ENCODE measurements at regions not wholly inside any gene's neighbourhood (a gene's known extent, or its start where the extent isn't known, plus 50 kb on each side); places are given as distances from the start of the nearest gene placed in this dataset.

GRCh38 chr5:2191972-2192371, 309.2 kb upstream of the IRX4 start:
- Histone ChIP-seq H3K4me1 (ENCODE audit: insufficient read depth, low read length) (no peaks in the 10 kb centered on the region), H3K36me3 (ENCODE audit: insufficient read depth, low read length) (no peaks in the 10 kb centered on the region), H3K4me3 (ENCODE audit: low read depth in 1 of 2, low read length in 2 of 2) (no peak overlapping the region), H3K9me3 (ENCODE audit: insufficient read depth, low read length, severe bottlenecking) (no peaks in the 10 kb centered on the region), H3K27me3 (ENCODE audit: insufficient read depth, low read length, poor library complexity) (peaks cover 3% of the 10 kb centered on the region), H3K79me2 (ENCODE audit: insufficient read depth, low read length) (no peaks in the 10 kb centered on the region), H3K9ac (ENCODE audit: low read depth, low read length) (no peak overlapping the region), H4K20me1 (ENCODE audit: insufficient read depth, low read length) (no peaks in the 10 kb centered on the region), H2AFZ (ENCODE audit: low read depth, low read length) (no peak overlapping the region), H3K27ac (ENCODE audit: low read length) (no peak overlapping the region), H3K4me2 (ENCODE audit: insufficient read depth, low read length) (no peak overlapping the region)
- ATAC-seq (ENCODE audit: insufficient read depth, low read depth) = no peak
- no peak for DNase-seq
- TF ChIP-seq, protein P1, sequence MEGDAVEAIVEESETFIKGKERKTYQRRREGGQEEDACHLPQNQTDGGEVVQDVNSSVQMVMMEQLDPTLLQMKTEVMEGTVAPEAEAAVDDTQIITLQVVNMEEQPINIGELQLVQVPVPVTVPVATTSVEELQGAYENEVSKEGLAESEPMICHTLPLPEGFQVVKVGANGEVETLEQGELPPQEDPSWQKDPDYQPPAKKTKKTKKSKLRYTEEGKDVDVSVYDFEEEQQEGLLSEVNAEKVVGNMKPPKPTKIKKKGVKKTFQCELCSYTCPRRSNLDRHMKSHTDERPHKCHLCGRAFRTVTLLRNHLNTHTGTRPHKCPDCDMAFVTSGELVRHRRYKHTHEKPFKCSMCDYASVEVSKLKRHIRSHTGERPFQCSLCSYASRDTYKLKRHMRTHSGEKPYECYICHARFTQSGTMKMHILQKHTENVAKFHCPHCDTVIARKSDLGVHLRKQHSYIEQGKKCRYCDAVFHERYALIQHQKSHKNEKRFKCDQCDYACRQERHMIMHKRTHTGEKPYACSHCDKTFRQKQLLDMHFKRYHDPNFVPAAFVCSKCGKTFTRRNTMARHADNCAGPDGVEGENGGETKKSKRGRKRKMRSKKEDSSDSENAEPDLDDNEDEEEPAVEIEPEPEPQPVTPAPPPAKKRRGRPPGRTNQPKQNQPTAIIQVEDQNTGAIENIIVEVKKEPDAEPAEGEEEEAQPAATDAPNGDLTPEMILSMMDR (IDR thresholded peaks at IDR 0.05; ENCODE audit: borderline replicate concordance, extremely low read depth, low read length, poor library complexity, severe bottlenecking) = no peak
- TF ChIP-seq EZH2 (IDR thresholded peaks at IDR 0.05; ENCODE audit: borderline replicate concordance, low read depth, low read length, severe bottlenecking) = no peak

DNA sequence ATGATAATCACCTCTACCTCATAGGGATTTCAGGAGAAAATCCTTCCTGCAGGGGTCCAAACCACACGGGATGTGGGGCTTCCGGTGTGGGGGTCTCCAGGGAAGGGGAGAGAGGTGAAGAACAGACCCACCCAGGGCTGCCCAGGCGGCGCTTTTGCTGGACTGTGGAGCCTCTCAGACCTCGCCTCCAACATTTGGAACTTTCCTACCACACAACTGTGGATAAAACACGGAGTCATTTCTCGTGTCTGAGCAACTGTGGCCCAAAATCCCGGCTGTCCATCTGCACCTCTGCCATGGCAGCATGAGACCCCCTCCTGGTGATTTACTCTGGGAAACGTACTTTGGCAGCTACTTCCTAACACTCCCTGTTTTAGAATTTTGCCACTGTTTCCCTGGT, 307.8 kb upstream of the IRX4 start:
- H4K20me1 ChIP-seq (ENCODE audit: insufficient read depth, low read length) = no peaks in the 10 kb centered on the region
- ATAC-seq (ENCODE audit: insufficient read depth, low read depth) (no peak), DNase-seq (no peak)
- peaks cover 3% of the 10 kb centered on the region for H3K27me3 ChIP-seq (ENCODE audit: insufficient read depth, low read length, poor library complexity)
- H3K4me2 ChIP-seq (ENCODE audit: insufficient read depth, low read length) = no peak overlapping the region
- no peak overlapping the region for H3K9ac ChIP-seq (ENCODE audit: low read depth, low read length)
- no peaks in the 10 kb centered on the region for H3K9me3 ChIP-seq (ENCODE audit: insufficient read depth, low read length, severe bottlenecking)
- H3K79me2 ChIP-seq (ENCODE audit: insufficient read depth, low read length) = no peaks in the 10 kb centered on the region
- no peak overlapping the region for H3K4me3 ChIP-seq (ENCODE audit: low read depth in 1 of 2, low read length in 2 of 2)
- no peaks in the 10 kb centered on the region for H3K4me1 ChIP-seq (ENCODE audit: insufficient read depth, low read length)
- no peaks in the 10 kb centered on the region for H3K36me3 ChIP-seq (ENCODE audit: insufficient read depth, low read length)
- TF ChIP-seq EZH2 (IDR thresholded peaks at IDR 0.05; ENCODE audit: borderline replicate concordance, low read depth, low read length, severe bottlenecking) = no peak
- TF ChIP-seq, protein P1 (IDR thresholded peaks at IDR 0.05; ENCODE audit: borderline replicate concordance, extremely low read depth, low read length, poor library complexity, severe bottlenecking) = no peak
- no peak overlapping the region for H3K27ac ChIP-seq (ENCODE audit: low read length)
- H2AFZ ChIP-seq (ENCODE audit: low read depth, low read length) = no peak overlapping the region

DNA sequence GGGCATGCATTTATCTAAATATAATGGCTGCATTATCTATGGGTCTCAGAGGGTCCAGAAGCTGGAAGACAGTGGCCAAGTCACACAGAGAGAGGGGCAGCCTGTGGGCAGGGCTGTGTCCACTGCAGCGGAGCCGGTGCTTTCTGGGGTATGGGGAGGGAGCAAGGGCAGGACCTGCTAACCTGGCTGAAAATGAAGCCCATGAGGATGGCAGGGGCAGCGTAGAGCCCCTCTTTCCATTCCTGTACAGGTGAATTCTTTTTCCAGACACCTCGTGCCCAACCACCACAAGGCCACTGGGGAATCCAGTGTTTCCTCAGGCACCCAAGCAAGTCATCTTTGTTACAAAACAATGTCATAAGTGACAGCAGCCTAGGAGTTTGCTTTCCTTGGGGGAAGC, 305.9 kb upstream of the IRX4 start:
- Histone ChIP-seq H3K4me3 (ENCODE audit: low read depth in 1 of 2, low read length in 2 of 2) (no peak overlapping the region), H3K9ac (ENCODE audit: low read depth, low read length) (no peak overlapping the region), H3K9me3 (ENCODE audit: insufficient read depth, low read length, severe bottlenecking) (no peaks in the 10 kb centered on the region), H3K27me3 (ENCODE audit: insufficient read depth, low read length, poor library complexity) (peaks cover 3% of the 10 kb centered on the region), H3K4me1 (ENCODE audit: insufficient read depth, low read length) (no peaks in the 10 kb centered on the region), H3K79me2 (ENCODE audit: insufficient read depth, low read length) (no peaks in the 10 kb centered on the region), H3K4me2 (ENCODE audit: insufficient read depth, low read length) (no peak overlapping the region), H4K20me1 (ENCODE audit: insufficient read depth, low read length) (no peaks in the 10 kb centered on the region), H2AFZ (ENCODE audit: low read depth, low read length) (no peak overlapping the region), H3K27ac (ENCODE audit: low read length) (no peak overlapping the region), H3K36me3 (ENCODE audit: insufficient read depth, low read length) (no peaks in the 10 kb centered on the region)
- no peak for ATAC-seq (ENCODE audit: insufficient read depth, low read depth)
- no peak for DNase-seq
- no peak for TF ChIP-seq EZH2 (IDR thresholded peaks at IDR 0.05; ENCODE audit: borderline replicate concordance, low read depth, low read length, severe bottlenecking)
- TF ChIP-seq, protein P1 (IDR thresholded peaks at IDR 0.05; ENCODE audit: borderline replicate concordance, extremely low read depth, low read length, poor library complexity, severe bottlenecking) = no peak

DNA sequence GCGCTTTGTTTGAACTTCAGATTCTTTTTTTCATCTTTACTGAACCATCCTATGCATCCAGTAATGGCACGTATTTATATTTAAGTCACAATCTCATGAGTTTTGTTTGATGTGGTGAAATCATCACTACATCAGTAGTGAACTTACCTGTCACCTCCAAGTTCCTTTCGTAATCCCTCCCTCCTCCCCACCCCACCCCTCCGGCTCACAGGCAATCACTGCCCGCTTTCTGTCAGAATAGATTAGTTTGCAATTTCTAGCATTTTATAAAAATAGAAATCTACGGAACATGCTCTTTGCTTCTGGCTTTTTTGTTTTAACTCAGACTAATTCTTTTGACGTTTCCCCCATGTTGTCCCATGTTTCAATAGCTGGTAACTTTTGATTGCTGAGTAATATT, 305.4 kb upstream of the IRX4 start:
- no peaks in the 10 kb centered on the region for H3K79me2 ChIP-seq (ENCODE audit: insufficient read depth, low read length)
- DNase-seq = no peak
- peaks cover 3% of the 10 kb centered on the region for H3K27me3 ChIP-seq (ENCODE audit: insufficient read depth, low read length, poor library complexity)
- ATAC-seq (ENCODE audit: insufficient read depth, low read depth) = no peak
- H3K9ac ChIP-seq (ENCODE audit: low read depth, low read length) = no peak overlapping the region
- H3K36me3 ChIP-seq (ENCODE audit: insufficient read depth, low read length) = no peaks in the 10 kb centered on the region
- H3K9me3 ChIP-seq (ENCODE audit: insufficient read depth, low read length, severe bottlenecking) = no peaks in the 10 kb centered on the region
- no peak overlapping the region for H2AFZ ChIP-seq (ENCODE audit: low read depth, low read length)
- no peak overlapping the region for H3K27ac ChIP-seq (ENCODE audit: low read length)
- H4K20me1 ChIP-seq (ENCODE audit: insufficient read depth, low read length) = no peaks in the 10 kb centered on the region
- H3K4me2 ChIP-seq (ENCODE audit: insufficient read depth, low read length) = no peak overlapping the region
- H3K4me3 ChIP-seq (ENCODE audit: low read depth in 1 of 2, low read length in 2 of 2) = no peak overlapping the region
- no peaks in the 10 kb centered on the region for H3K4me1 ChIP-seq (ENCODE audit: insufficient read depth, low read length)
- no peak for TF ChIP-seq EZH2 (IDR thresholded peaks at IDR 0.05; ENCODE audit: borderline replicate concordance, low read depth, low read length, severe bottlenecking)
- TF ChIP-seq, protein P1 (IDR thresholded peaks at IDR 0.05; ENCODE audit: borderline replicate concordance, extremely low read depth, low read length, poor library complexity, severe bottlenecking) = no peak

Measured in DND-41 (cell line).